ENCODE measurements at regions not wholly inside any gene's neighbourhood (a gene's known extent, or its start where the extent isn't known, plus 50 kb on each side); places are given as distances from the start of the nearest gene placed in this dataset.

DNA sequence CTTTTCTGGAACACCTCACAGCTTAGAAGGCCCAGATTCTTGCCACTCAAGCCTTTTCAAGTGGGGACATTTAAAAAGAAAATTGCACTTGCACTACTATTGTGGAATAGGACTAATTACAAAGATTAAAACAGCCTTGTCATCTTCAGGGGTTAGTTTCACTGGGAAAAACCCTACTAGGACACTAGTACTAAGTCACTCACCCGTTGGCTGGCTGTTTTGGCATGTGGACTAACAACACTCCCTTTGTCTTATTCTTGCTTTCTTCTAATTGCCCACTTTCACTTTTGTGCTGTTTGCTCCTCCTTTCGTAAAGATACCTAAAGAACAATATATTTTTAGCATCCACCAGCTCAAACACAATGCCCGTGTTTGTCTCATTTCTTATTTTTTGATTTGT, 200.9 kb upstream of the MID1 start:
- DNase-seq = no peak

DNA sequence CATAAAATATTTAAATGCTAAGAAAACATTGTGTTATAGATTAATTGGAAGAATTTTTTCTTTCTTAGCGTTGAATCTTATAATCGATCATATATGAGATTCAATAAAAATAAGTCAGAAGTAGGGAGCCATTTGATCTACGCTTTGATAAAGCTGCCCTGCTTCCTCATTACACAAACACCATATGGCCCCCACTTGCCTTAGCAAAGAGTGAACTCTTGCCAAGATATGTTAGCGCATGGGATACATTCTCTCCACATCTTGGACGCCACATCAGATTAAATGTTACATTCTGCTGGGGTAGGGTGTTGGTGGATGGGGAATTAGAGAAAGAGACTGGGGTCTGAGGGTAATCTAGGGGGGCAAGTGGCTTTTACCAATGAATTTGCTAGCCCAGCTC, 207.7 kb upstream of the MID1 start:
- no peak for DNase-seq

DNA sequence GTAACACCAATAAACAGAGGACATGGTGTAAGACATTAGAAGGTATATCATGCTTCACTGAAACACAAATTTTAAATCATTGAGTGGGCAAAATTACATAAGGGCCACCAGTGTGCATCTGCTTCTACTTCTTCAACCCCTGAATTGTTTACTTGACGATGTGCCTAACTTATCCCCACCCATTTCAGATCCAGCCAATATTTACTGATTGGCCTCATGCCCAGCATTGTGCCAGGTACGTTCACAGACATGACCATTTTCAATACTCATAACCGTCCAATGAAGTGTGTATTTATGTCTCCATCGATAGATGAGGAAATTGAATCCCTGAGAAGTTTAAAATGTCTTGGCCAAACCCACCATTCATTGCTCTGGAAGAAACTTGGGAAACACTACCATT, 208.3 kb upstream of the MID1 start:
- no peak for DNase-seq

DNA sequence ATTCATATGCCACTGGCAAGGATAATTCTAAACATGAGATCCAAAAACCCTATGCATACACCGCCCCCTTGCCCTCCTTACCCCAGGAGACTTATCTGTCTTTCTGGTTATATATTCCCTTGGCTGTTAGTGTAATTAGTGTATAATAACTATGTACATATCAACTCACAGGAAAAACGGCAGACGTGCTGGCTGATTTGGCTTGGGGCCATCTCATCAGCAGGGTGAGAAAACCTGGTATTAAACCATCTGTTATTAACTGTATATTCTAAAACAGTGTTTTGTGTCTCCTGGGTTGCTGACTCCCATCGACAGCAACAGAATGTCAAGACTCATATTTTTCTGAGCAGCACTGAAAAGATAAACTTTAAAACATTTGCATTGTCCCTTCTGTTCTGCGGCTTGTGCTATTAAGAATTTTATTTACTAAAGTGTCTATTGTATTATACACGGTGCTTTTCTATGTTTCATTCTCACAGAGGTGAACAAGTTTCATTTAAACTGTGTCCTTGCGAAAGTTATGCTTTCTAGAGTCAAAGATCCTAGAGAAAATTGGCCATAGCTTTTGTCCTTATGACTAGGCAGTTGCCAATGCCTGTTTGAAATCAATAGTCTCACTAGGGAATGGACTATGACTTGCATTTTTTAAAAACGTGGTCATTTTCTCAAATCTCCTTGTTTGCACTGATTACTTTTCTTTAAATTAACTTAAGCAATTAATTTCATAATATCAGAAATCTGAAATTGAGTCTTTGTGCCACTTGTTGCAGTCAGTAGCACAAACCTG, 211.5 kb upstream of the MID1 start:
- DNase-seq = peak; percentile 7

DNA sequence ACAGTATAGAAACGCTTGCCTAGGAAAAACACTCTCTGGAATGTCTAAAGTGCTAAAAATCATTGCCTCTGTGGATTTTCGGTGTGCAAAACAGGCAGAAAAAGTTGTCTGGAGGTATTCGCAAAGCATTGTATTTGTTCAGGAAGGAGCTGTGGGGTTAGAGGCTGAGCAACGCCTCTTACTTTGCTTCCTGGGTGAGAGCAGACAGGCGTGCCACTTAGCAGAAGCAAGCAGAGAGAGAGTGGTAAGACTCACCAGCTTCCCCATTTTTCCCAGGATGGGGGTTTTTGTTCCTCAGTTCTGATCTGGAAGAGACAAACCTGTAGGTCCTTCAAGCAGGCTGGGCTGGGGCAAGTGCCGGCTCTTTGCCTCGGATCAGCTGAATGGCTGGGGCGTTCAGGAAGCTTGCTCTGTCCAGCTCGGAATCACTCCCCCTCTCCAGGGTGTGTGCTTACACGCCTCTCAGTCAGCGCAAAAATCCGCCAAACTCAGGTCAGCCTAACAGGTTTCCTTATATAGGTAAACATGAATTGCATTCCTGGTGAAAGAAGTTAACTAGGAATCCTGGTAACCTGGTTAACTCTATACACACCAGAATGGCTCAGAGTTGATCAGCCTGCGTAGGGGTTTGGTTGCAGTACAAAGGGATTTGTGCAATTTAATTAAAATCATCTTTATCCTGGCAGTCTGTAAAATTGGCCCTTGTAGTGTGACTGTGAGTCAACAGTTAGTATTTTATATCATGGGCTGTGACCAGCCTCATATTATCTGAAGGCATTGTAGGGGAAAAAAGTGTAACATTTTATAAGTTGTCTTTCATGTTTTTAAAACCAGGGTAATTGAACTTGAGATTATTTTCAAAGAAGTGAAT, 213.1 kb upstream of the MID1 start:
- DNase-seq = no peak

DNA sequence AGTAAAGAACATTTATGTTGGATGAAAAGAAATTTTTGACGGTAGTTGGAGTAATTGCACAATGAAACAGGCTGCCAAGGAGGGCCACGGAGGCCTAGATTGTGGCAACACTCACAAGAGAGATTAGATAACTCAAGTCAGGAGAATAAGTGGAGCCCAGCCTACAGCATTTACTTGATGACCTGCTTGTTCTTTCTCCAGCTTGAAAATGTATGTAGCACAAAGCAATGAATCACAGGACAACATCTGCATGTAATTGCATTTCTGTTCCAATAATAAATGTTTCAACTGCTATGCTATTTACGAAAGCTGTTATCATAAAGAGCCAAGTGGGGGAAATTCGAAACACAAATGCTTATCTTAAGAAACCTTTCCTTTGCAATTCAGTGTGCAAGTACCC, 221.2 kb upstream of the MID1 start:
- DNase-seq = no peak

DNA sequence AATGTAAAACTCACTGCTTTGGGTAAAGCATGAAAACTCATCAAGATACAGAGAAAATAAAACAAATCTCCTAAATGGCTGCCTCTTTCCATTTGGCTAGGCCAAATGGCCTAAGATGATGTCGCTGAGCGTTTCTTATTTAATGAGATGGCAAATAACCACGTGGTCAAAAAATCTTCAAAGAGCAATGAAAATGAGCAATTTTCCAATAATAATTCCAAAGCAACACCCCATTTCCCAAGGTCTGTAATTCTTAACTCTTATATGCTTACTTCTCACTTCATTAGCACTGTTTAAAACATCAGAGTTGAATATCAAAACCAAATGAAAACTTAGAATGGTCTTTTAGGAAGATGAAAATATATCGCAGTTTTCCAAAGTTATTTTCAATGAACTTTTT, 222.3 kb upstream of the MID1 start:
- no peak for DNase-seq

DNA sequence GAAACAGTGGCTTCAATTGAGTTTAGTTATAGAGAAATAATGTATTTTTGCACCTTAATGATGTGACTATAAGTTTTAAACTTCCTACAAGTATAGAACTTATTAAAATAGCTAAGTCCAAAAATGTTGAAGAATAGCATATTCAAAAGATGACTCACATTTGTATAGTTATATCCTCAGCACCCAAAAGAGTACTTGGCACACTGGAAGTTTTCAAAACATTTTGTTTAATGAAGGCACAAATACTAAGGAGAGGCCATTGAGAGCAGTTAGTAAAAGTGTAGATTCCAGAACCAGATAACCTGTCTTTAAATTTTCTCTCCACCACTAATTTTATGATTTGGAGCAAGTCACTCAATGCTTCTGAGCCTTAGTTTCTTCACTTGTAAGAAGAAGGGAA, 226.9 kb upstream of the MID1 start:
- no peak for DNase-seq

DNA sequence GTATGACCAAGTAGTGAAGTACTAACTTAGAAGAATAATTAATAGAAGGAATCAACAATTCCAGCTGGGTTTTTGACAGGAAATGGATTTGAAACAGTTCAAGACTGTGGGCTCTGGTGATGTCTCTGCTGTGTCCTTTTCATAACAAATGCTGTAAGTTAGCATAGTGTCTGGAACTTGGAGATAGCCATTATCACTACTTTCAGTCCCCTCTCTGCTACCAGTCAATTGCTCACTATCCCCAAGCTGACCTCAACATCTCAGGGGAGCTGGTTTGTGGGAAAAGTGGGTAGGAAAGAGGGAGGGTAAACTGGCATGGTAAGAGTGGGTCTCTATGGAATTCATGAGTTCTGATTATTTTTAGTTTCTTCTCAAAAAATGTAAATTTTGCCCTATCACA, 231.4 kb upstream of the MID1 start:
- DNase-seq = no peak

DNA sequence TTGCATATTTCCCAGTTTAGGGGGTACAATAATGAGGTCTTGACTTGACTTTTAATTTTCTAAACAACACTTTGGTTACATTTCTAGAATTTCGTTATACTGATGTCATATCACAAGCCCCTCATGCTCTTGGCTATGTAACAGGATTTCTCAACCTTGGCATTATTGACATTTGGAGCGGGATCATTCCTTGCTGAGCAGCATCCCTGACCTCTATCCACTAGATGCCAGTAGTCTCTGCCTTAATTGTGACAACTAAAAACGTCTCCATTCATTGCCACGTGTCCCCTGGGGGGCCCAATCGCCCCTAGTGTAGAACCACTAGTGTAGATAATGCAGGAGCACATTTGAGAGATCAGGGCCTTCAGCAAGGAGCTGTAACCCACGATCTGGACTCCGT, 234.2 kb upstream of the MID1 start:
- no peak for DNase-seq

DNA sequence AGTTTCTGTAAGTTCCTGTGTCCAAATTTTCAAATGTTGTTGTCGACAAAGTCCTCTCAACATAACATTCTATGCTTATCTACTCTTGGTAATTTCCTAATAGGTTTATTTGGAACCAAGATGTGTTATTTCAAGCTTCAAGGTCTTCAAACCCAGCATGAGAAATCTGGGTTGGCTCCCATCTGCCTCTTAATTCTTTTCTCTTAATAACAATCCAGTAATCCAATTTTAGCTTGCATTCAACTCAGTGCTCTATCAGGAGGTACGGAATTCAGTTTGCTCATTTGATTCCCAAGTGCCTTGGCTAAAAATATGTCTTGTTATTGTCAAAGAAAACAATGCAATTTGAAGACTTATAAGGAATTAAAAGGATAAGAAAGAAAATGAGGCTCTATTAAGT, 235.5 kb upstream of the MID1 start:
- no peak for DNase-seq

DNA sequence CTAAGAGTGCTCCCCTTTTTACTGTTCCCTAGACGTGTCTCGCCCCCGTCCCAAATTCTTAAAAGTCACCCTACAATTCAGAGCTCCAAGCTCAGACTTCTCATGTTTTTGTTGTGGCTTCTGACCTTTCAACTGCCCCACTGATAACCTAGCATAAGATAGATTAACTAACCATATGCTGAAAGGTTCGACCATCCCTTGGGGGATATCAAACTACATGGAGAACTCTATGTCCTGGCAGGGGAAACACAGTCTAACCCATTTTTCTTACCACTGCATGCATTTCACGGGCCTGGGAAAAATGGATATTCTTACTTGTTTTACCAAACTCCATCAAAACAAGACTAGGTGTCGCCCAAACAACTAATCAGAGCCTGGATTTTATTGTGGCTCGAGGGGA, 236.4 kb upstream of the MID1 start:
- no peak for DNase-seq

DNA sequence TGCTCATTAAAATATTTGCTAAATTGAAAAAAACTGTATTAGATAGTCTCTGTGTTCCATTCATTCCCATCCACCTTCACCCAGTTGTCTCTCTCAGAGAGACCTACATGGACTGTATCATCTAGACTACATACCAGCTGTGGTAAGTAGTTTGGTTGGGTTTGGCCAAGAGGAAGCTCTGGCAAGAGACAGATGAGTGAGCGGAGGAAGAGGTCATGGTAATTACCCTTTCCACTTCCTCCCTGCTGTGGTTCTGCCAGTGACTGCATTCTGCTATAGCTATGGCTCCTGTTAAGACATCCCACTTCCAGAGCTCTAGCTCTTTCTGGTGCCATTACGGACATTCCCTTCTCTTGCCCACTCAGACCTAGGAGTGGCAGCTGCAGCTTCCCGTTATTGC, 239.0 kb upstream of the MID1 start:
- no peak for DNase-seq

DNA sequence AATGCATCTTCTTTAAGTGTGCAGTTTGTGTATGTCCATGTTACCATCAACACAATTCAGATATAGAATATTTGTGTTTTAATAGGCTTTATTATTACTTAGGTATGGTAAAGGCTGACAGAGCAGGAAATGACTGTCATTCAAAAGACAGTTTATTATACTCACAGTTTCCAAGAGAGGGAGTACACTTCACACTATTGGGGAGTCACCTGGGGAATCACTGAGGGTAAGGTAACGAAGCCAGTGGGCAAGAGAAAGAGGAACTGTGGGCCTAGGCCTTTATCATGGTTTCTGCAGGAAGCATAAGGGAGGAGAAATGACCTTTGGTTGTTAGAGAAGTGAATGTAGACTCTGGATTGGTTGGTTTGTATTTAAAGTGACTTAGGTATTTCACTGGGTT, 235.1 kb upstream of the HCCS start:
- DNase-seq = no peak

DNA sequence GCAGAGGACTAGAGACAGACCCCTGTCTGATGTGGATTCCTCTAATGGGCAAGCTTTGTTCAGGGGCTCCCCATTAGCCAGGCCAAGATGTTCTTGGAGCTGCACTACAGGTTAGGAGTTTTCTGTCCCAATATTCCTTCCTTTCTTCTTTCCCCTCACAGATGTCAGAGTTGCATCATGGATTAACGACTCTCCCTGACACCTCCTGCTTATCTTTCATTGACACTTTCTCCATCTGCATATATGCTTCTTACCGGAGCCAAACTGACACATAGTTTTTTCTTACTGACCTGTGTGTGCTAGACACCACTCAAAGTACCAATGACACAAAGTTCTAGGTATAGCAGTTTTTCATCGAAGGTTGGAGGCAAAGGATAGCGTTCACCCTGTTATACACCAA, 228.6 kb upstream of the HCCS start:
- DNase-seq = no peak

DNA sequence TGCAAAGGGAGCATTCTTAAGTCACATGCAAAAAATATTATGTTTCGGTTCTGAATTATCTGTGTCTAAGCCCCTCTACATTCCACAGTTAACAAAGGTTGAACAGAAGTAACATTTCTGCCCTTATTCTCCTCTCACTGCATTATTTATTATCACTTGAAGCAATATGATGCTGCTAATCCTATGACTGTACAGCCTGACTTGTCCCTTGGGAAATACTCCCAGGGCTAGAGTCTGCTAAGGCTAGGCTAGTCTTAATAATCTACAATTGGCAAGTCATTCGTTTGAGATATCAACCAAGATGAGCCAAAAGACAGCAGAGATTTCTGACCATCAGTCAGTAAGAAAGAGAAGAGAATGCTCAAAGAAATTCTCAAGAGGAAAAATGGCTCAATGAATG, 226.9 kb upstream of the HCCS start:
- no peak for DNase-seq

DNA sequence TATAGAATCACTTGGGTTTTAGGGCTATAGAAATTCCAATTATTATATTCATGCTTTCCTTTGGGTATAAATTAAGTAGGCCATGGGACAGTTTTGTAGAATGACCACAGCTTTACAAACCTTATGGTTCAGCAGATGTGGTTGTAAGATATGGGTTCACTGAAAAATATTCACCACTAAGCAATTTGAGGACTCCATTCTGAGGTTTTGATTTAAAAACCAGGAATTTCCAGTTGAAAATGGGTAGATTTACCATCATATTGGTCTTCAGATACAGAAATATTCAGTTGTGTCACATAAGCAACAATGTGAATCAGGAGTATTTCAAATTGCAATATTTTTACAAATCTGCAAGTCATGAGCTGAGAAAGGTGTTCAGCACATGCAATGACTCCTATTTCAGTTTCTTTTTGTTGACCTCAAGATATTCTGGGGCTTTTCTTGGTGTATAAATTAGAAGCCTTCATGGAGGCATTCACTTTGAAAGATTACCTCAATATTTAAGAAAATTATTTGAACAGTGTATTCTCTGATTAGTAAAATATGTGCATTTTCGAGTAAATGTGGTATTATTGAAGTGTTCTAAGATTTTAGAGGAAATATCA, 218.4 kb upstream of the HCCS start:
- no peak for DNase-seq

DNA sequence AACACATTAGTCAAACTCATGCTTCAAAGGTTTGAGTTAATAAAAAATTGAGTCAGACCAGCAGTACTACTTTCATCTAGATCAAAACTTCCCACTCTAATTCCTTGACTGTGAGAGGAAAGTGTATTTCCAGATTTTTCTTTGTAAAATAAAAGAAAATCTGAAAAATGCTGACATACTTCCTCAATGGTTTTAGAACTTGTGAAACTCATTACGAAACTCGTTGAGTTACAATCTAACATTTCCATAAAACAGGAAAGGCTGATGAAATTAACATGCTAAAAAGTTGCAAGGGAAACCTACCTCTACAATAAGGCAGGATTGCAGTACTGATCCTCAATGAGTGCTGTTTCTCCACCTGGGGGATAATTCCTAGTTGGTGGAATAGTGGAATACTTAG, 217.8 kb upstream of the HCCS start:
- DNase-seq = no peak

DNA sequence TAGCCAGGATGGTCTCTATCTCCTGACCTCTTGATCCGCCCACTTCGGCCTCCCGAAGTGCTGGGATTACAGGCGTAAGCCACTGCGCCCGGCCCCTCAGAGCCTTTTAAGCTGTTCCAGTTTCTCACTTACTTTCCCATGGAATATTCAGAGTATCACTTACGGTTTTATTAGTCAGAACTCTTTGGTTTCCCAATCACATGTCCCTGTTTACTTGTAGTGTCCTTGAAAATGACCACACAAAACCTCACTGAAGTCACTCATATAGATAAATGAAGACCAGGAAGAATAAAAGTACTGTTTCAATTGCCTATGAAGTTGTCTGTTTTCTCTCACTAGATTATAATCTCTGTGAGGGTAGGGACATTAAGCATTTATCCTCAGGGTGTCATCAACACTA, 217.2 kb upstream of the HCCS start:
- no peak for DNase-seq

DNA sequence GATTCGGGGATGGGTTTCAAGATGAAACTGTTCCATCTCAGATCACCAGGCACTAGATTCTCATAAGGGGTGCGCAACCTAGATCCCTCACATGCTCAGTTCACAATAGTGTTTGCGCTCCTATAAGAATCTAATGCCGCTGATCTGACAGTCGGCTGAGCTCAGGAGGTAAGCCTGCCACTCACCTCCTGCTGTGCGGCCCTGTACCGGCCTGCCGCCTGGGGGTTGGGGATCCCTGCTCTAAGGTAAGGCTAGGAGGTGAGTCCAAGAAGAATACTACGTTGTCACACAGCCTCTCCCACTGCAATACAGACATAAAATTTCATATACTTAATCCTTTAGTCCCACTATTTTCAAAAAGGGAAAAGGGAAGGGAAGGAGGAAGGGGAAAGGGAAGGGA, 213.4 kb upstream of the HCCS start:
- DNase-seq = no peak

DNA sequence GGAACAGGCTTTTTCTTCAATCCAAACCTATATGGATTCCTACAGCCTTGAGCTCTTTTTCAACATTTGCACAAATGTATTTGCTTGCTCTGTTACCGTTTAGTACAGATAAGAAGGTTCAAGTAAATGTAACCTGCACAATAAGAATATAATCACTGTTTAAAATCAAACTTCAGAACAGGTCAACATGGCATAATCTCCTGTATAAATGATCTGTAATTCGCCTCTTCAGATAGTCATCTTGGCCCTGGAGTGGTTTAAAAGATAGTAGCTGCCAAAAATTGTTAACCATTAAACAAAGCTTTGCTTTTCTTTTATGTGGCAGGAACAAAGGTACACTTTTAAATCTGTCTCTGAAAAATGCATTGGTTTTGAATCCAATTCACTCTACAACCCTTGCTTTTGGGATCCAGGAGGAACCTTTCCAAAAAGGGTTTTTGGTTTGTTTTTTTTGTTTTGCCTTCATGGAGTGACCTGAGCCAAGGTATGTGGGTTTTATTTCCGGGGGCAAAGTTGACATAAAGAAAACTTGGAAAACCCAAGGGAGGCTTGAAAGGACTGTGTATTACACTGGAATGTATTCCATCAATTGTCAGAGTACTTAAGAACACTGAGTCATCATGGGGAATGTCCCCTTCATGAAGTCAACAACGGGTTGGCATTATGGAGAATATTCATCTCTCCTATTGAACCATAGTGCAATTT, 210.4 kb upstream of the HCCS start:
- DNase-seq = no peak

DNA sequence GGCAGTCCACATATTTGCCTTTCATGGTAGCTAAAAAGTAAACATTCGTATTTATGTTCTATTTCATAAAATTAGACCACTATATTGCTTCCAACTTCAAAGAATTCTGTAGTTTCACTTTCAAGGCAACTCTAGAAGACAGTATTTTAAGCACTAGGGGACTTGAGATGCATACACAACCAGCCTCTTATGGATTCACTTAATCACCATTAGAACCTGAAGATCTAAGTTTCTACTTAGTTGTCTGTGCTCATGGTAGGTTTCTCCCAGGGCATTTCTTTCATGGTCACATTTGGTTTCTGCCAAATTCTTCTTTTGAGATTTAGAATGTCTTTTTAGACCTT, 209.9 kb upstream of the HCCS start:
- no peak for DNase-seq

DNA sequence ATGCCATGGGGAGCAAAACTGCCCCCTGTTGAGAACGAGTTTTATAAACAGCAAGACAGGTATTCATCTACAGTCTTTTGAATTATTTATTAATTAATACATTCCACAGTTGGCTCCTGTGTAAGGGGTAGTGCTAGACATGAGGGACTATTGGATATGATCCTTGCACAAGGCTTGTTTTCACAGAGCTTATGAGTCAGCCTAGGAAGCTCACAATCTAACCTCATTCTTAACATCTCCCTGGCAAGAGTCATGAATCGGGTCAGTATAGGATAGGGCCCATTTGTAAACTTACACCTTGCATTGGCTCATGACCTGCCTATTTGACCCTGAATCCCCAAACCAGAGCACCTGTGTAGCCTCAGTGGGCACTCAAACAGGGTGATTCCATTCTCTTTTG, 209.1 kb upstream of the HCCS start:
- no peak for DNase-seq

DNA sequence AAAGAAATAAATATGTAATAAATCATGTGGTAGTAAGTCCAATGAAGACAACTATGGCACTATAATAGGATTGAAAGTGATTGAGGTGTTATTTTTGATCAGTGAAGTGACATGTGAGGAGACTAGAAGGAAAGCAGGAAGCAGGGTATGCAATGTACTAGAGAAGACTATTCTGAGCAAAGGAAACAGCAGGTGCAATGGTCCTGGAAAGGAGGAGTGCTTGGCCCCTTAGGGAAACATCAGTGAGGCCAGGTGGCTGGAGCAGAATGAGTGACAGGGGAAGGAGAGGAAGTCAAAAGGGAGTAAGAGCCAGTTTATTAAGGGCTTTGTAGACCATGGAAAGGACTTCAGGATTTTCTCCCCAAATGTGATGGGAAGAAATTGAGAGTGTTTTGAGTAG, 207.6 kb upstream of the HCCS start:
- no peak for DNase-seq

Data from NCI-H526 treated with DMSO at 0.1 percent for 48 hours (cell line).